Stomach smooth muscle (tissue), 2 donors: ENCODE measurements at regions not wholly inside any gene's neighbourhood (a gene's known extent, or its start where the extent isn't known, plus 50 kb on each side); places are given as distances from the start of the nearest gene placed in this dataset.

Source experiments
- H3K27ac ChIP-seq: one replicate; pipeline ENCODE4 v1.7.0; 2013; ENCODE audit warnings: mild to moderate bottlenecking, low read length, inconsistent platforms
- H3K27me3 ChIP-seq, 2 donors: one replicate each; pipeline ENCODE4 v1.7.0; 2013; ENCODE audit warnings: low read length in 2 of 2; ENCODE audit not compliant: insufficient read depth in 2 of 2, control insufficient read depth in 1 of 2
- H3K36me3 ChIP-seq, 2 donors: one replicate each; pipeline ENCODE4 v1.7.0; 2013; ENCODE audit warnings: low read length in 2 of 2; ENCODE audit not compliant: control insufficient read depth in 2 of 2, insufficient read depth in 2 of 2
- H3K4me1 ChIP-seq: one replicate; pipeline ENCODE4 v1.7.0; 2013; ENCODE audit warnings: low read length; ENCODE audit not compliant: control insufficient read depth, insufficient read depth
- H3K4me3 ChIP-seq, 2 donors: one replicate each; pipeline ENCODE4 v1.7.0; 2013; ENCODE audit warnings: low read length in 2 of 2
- H3K9ac ChIP-seq, 2 donors: one replicate each; pipeline ENCODE4 v1.7.0; 2013; ENCODE audit warnings: low read length in 2 of 2, mild to moderate bottlenecking in 1 of 2
- H3K9me3 ChIP-seq, 2 donors: one replicate each; pipeline ENCODE4 v1.7.0; 2013; ENCODE audit warnings: low read length in 2 of 2; ENCODE audit not compliant: control insufficient read depth in 2 of 2
- donor health status: healthy.
- donor health status: Pancreatic carcinoma.

DNA sequence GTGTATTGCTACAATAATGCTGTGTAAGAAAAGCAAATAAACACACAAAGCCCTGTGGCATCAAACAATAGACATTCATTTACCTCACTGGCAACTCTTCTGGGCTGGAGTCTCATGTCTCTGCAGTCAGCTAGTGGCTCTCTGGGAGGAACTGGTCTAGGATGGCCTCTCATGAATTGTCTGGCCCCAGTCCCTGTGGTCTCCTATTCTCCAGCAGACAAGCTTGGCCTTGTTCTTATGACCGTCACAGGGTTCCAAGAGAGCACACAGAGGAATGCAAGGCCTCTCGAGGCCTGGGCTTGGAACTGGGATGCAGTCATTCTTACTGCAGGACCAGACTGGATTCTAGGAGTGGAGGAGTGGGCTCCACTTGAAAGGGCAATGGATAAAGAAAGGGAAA lies 141.2 kb upstream of the NTM start:
- Histone ChIP-seq H3K27me3 (no peaks in the 10 kb centered on the region), H3K4me1 (no peaks in the 10 kb centered on the region), H3K4me3 (no peak overlapping the region), H3K9me3 (no peaks in the 10 kb centered on the region), H3K36me3 (no peaks in the 10 kb centered on the region), H3K27ac (no peak overlapping the region), H3K9ac (no peak overlapping the region)

DNA sequence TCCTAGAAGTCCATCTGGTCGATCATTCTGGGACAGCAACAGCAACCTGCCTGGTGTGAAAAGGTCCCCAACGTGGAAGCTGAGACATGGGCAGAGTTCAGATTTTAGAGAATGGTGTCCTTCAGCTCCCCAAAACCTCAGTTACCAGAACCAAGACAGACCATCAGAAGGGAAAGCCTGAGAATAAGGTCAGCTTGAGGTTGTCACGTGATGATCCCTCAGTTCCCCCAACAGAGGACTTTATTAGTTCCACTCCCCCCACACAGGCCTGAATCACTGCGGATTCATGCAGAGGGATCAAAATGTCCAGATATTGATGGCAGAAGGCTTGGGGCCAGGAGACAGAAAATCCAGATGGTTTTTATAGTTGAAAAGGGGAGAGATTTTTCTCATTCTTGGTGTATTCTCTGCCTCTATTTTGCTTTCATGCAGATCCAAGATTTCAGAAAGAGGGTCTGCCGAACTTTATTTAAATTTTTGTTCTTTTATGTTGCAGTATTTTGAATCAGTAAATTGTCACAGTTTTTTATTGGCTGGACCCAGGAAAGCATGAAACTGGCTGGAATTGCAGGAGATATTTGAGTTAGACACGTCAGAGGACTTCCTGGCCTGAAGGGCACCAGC lies 139.0 kb upstream of the NTM start:
- no peaks in the 10 kb centered on the region for H3K36me3 ChIP-seq
- no peaks in the 10 kb centered on the region for H3K4me1 ChIP-seq
- no peaks in the 10 kb centered on the region for H3K27me3 ChIP-seq
- no peaks in the 10 kb centered on the region for H3K9me3 ChIP-seq
- H3K9ac ChIP-seq = no peak overlapping the region
- no peak overlapping the region for H3K4me3 ChIP-seq
- H3K27ac ChIP-seq = no peak overlapping the region

DNA sequence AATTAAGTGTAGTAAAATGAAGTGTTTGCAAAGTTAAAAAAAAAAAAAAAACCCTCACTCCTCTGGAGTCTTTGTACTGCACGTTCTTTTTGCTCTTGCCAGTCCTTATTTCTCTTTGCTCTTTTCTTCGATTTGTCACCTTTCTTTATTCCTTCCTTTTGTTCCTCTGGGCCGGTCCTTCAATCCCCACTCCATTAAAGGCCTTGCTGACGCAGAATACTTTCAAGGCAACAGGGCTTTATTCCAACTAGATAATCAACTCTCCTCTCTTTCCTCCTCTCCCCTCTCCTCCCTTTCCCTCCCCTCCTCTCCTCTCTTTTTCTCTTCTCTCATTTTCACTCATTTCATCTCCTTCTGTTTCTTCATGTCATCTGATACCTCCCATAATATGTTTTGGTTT lies 138.2 kb upstream of the NTM start:
- Histone ChIP-seq H3K9me3 (no peaks in the 10 kb centered on the region), H3K4me1 (no peaks in the 10 kb centered on the region), H3K27me3 (no peaks in the 10 kb centered on the region), H3K27ac (no peak overlapping the region), H3K4me3 (no peak overlapping the region), H3K36me3 (no peaks in the 10 kb centered on the region), H3K9ac (no peak overlapping the region)

DNA sequence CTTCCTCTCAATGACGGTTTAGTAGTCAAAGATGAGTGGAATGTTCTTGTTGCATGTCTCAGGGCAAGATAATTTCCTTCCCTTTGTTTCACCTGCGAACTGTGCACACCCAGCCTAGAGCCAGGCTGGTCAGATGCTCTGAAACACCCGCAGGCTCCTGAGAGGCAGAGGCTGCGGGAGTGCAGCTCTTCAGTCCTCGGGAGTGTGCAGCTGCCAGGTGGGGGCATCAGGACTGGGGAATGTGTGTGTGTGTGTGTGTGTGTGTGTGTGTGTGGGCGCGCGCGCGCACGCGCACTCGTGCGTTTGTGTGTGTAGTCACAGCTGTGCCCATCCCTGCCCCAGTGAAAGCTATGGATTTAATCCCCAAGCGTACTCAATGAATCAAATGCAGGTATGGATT lies 136.2 kb upstream of the NTM start:
- no peak overlapping the region for H3K4me3 ChIP-seq
- no peaks in the 10 kb centered on the region for H3K27me3 ChIP-seq
- no peaks in the 10 kb centered on the region for H3K36me3 ChIP-seq
- no peaks in the 10 kb centered on the region for H3K9me3 ChIP-seq
- no peak overlapping the region for H3K9ac ChIP-seq
- no peaks in the 10 kb centered on the region for H3K4me1 ChIP-seq
- no peak overlapping the region for H3K27ac ChIP-seq

DNA sequence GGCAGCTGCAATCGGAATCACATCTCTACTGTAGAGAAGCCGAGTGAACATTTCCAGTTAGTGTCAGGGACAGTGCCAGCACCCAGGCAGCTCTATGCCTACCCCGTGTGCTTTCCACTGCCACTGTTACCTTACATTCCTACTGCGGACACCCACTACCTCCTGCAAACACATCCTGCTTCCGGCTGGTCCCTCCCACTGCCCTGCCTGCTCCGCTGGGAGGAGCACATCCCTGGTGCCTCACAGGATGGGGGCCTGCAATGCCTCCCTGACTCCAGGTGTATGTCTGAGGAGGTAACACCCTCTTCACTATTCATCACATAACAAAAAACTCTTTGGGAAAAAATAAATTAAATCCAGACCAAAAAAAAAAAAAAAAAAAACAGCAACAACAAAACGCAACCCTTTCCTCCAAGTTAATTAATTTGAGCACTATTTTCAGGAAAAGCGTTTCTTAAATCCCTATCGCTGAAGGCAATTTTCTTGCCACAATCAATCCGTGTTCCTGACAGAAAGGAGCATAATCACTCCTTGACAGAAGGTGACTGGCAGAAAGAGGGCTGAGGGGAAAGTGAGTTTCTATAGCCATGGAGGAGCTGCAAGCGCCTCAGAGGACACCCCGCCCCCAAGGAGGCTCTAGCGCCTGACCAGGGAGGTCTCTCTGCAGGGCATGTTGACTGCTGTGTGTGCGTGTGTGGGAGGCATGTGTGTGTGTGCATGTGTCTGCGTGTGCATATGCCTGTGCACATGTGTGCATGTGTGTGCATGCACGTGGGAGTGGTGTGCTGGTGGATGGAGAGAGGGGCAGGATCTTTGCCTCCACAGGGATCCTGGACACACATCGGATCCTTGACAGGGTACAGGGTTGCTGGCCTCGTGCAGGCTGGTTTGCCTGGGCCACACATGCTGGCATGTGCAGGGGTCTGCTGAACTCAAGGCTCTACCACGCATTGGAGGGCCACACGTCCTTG lies 134.8 kb upstream of the NTM start:
- no peaks in the 10 kb centered on the region for H3K4me1 ChIP-seq
- H3K9ac ChIP-seq = no peak overlapping the region
- no peak overlapping the region for H3K4me3 ChIP-seq
- no peaks in the 10 kb centered on the region for H3K9me3 ChIP-seq
- no peaks in the 10 kb centered on the region for H3K36me3 ChIP-seq
- H3K27me3 ChIP-seq = no peaks in the 10 kb centered on the region
- no peak overlapping the region for H3K27ac ChIP-seq

DNA sequence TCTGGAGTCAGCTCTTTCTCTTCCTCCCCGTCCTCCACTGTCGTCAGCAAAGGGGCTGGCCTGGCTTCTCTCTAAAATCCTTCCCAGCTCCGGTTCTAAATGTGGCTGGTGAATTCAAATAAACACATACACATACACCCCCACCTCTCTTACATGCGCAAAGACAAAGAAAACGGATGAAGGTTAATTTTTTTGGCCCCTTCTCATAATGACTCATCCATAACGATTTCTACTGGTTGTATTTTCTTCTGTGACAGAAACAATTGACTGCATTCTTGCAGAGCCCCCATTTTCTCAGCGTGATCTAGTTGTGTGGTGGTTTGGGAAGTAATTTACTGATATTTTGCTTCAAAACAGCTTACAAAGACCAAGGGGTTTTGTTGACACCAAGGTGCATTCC lies 130.0 kb upstream of the NTM start:
- Histone ChIP-seq H3K9ac (no peak overlapping the region), H3K36me3 (no peaks in the 10 kb centered on the region), H3K27ac (no peak overlapping the region), H3K9me3 (no peaks in the 10 kb centered on the region), H3K4me3 (no peak overlapping the region), H3K4me1 (no peaks in the 10 kb centered on the region), H3K27me3 (no peaks in the 10 kb centered on the region)

DNA sequence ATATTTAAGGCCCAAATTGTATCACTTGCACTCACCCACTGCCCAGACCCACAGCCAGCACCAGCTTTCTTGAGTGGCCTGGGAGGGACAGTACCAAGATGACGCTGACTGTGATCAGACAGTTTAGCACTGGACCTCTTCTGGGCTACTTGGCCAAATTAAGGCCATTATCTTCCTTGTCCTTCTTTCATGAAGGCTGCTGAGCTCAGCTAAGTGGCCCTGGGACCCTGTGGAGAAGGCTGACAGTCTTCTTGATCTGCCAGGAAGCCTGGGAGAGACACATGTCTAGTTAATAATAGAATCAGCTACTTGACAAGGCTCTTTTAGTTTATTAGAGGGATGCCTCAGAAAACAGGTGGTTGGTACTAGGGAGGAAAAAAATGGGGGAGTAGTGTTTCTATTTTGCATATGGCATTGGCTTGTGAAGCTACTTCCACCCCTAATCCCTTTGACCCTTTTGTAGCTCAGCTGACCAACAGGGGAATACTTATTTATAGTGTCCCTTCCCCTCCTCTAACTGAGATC lies 127.9 kb upstream of the NTM start:
- H3K4me1 ChIP-seq = no peaks in the 10 kb centered on the region
- H3K4me3 ChIP-seq = no peak overlapping the region
- no peak overlapping the region for H3K9ac ChIP-seq
- H3K27ac ChIP-seq = no peak overlapping the region
- H3K9me3 ChIP-seq = no peaks in the 10 kb centered on the region
- H3K36me3 ChIP-seq = no peaks in the 10 kb centered on the region
- H3K27me3 ChIP-seq = peaks cover 0 to 3% of the 10 kb centered on the region in 2 donors

DNA sequence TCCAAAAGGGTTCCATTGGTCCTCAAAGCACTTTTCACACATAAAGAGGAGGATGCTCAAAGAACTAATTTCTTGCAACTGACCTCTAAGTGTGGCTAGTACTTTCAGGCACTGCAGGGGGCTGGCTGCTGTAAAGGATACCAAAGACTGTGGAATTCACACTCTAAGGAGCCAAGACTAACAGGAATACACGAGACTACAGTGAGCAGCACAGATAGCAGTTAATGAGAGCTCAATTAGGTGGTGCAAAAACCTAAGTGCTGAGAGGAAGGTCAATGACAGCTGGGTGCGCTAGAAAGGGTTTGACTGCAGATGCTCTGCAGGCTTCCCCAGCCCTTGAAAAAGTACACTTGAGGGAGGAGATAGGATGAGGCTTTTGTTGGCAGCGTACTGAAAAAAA lies 124.3 kb upstream of the NTM start:
- no peak overlapping the region for H3K4me3 ChIP-seq
- H3K27ac ChIP-seq = no peak overlapping the region
- H3K27me3 ChIP-seq = peaks cover 0 to 3% of the 10 kb centered on the region in 2 donors
- no peaks in the 10 kb centered on the region for H3K36me3 ChIP-seq
- H3K4me1 ChIP-seq = no peaks in the 10 kb centered on the region
- no peak overlapping the region for H3K9ac ChIP-seq
- no peaks in the 10 kb centered on the region for H3K9me3 ChIP-seq

DNA sequence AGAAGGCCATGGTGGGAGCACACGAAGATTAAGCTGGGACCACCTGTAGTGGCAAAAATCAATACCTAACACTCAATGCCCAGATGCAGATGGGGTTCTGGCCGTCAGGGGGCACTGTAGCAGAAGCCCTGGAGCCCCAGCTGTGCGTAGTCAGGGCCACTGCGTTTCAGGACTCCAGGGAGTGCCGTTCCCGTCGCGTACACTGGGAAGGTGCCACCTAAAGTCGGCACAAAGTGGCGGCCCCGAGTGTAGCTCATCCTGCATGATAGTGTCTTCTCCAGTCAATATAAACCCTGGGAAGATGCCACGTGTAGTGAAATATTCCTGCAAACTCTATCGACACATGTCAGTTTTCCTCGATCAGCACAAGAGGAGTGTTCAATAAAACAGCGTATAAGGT lies 123.8 kb upstream of the NTM start:
- Histone ChIP-seq H3K27ac (no peak overlapping the region), H3K9me3 (no peaks in the 10 kb centered on the region), H3K9ac (no peak overlapping the region), H3K36me3 (no peaks in the 10 kb centered on the region), H3K27me3 (peaks cover 0 to 3% of the 10 kb centered on the region in 2 donors), H3K4me1 (no peaks in the 10 kb centered on the region), H3K4me3 (no peak overlapping the region)

DNA sequence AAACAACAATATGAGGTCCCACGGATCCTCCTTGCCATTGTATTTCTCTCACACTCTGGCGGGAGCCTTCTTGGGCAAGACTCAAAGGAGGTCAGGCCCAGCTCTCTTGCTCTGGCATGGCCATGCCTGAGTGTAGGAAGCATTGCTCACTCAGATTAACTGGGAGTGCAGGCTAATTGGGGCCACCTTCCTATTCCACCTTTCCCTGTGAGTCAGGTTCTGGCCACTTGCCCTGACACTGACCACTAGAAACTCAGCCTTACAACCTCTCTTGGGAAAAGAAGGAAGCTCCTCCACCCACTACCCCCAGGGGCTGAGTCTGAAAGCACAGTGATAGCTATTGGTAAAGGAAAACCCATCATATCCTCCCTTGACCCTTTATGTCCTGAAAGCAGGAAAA lies 121.8 kb upstream of the NTM start:
- no peaks in the 10 kb centered on the region for H3K9me3 ChIP-seq
- no peaks in the 10 kb centered on the region for H3K36me3 ChIP-seq
- no peak overlapping the region for H3K27ac ChIP-seq
- H3K27me3 ChIP-seq = peaks cover 0 to 3% of the 10 kb centered on the region in 2 donors
- no peak overlapping the region for H3K9ac ChIP-seq
- no peaks in the 10 kb centered on the region for H3K4me1 ChIP-seq
- H3K4me3 ChIP-seq = no peak overlapping the region
